ENCODE measurements at regions not wholly inside any gene's neighbourhood (a gene's known extent, or its start where the extent isn't known, plus 50 kb on each side); places are given as distances from the start of the nearest gene placed in this dataset.

GRCh38 chr5:8097146-8097545, 228.2 kb downstream of the MTRR start:
- H3K36me3 ChIP-seq (ENCODE audit: control insufficient read depth, insufficient read depth, low read length), result no peaks in the 10 kb centered on the region
- 90% methylated on average over 3 of the region's 3 CpGs for WGBS (ENCODE audit: insufficient coverage)
- H3K4me3 ChIP-seq (ENCODE audit: low read length), result no peak overlapping the region
- H3K4me3 Mint-ChIP-seq, result no peak overlapping the region
- ATAC-seq (no peak), DNase-seq (no peak)
- H3K36me3 Mint-ChIP-seq, result no peaks in the 10 kb centered on the region
- H3K4me1 Mint-ChIP-seq, result no peaks in the 10 kb centered on the region
- H3K27me3 ChIP-seq (ENCODE audit: control insufficient read depth, insufficient read depth, low read length), result no peaks in the 10 kb centered on the region
- TF ChIP-seq CTCF (IDR thresholded peaks at IDR 0.05), result no peak
- H3K27me3 Mint-ChIP-seq (ENCODE audit: low read depth in 2 of 2), result no peaks in the 10 kb centered on the region
- intact Hi-C loops (cut with micrococcal nuclease), result no loop called here
- H3K4me1 ChIP-seq (ENCODE audit: control insufficient read depth, insufficient read depth, low read length), result no peaks in the 10 kb centered on the region
- H3K27ac ChIP-seq (ENCODE audit: low read length), result no peak overlapping the region
- no peaks in the 10 kb centered on the region for H3K9me3 ChIP-seq (ENCODE audit: control insufficient read depth, insufficient read depth, low read length)
- no peak overlapping the region for H3K27ac Mint-ChIP-seq
- H3K9me3 Mint-ChIP-seq, result peaks cover 7 to 10% of the 10 kb centered on the region in 2 donors

- no peak overlapping the region for H3K27ac Mint-ChIP-seq
- Histone ChIP-seq H3K4me1 (ENCODE audit: control insufficient read depth, insufficient read depth, low read length) (no peaks in the 10 kb centered on the region), H3K9me3 (ENCODE audit: control insufficient read depth, insufficient read depth, low read length) (no peaks in the 10 kb centered on the region), H3K27me3 (ENCODE audit: control insufficient read depth, insufficient read depth, low read length) (no peaks in the 10 kb centered on the region), H3K4me3 (ENCODE audit: low read length) (no peak overlapping the region), H3K27ac (ENCODE audit: low read length) (no peak overlapping the region), H3K36me3 (ENCODE audit: control insufficient read depth, insufficient read depth, low read length) (no peaks in the 10 kb centered on the region)
- H3K27me3 Mint-ChIP-seq (ENCODE audit: low read depth in 2 of 2), result no peaks in the 10 kb centered on the region
- H3K4me1 Mint-ChIP-seq, result no peaks in the 10 kb centered on the region
- no peaks in the 10 kb centered on the region for H3K36me3 Mint-ChIP-seq
- no peak overlapping the region for H3K4me3 Mint-ChIP-seq
- WGBS (ENCODE audit: insufficient coverage), result 100% methylated on average over 1 of the region's 2 CpGs
- H3K9me3 Mint-ChIP-seq, result peaks cover 7 to 9% of the 10 kb centered on the region in 2 donors
- no peak for DNase-seq
- intact Hi-C loops (cut with micrococcal nuclease), result no loop called here
- ATAC-seq, result no peak
- no peak for TF ChIP-seq CTCF (IDR thresholded peaks at IDR 0.05)
Measured at GRCh38 chr5:8098081-8098480, 229.1 kb downstream of the MTRR start.

GRCh38 chr5:8102714-8103113, 233.8 kb downstream of the MTRR start:
- H3K9me3 Mint-ChIP-seq, result peaks cover 2 to 3% of the 10 kb centered on the region in 2 donors
- Histone ChIP-seq H3K4me1 (ENCODE audit: control insufficient read depth, insufficient read depth, low read length) (no peaks in the 10 kb centered on the region), H3K27ac (ENCODE audit: low read length) (no peak overlapping the region), H3K9me3 (ENCODE audit: control insufficient read depth, insufficient read depth, low read length) (no peaks in the 10 kb centered on the region), H3K36me3 (ENCODE audit: control insufficient read depth, insufficient read depth, low read length) (no peaks in the 10 kb centered on the region), H3K4me3 (ENCODE audit: low read length) (no peak overlapping the region), H3K27me3 (ENCODE audit: control insufficient read depth, insufficient read depth, low read length) (no peaks in the 10 kb centered on the region)
- H3K36me3 Mint-ChIP-seq, result no peaks in the 10 kb centered on the region
- no peak for TF ChIP-seq CTCF (IDR thresholded peaks at IDR 0.05)
- no peaks in the 10 kb centered on the region for H3K27me3 Mint-ChIP-seq (ENCODE audit: low read depth in 2 of 2)
- H3K4me1 Mint-ChIP-seq, result no peaks in the 10 kb centered on the region
- H3K4me3 Mint-ChIP-seq, result no peak overlapping the region
- no CpG with 5 or more reads among the region's 1 CpG for WGBS (ENCODE audit: insufficient coverage)
- no peak overlapping the region for H3K27ac Mint-ChIP-seq
- no peak for ATAC-seq
- intact Hi-C loops (cut with micrococcal nuclease), result no loop called here
- no peak for DNase-seq

- Mint-ChIP-seq H3K4me3 (no peak overlapping the region), H3K27me3 (ENCODE audit: low read depth in 2 of 2) (no peaks in the 10 kb centered on the region), H3K4me1 (no peaks in the 10 kb centered on the region), H3K9me3 (peaks cover 0 to 8% of the 10 kb centered on the region in 2 donors), H3K27ac (no peak overlapping the region), H3K36me3 (no peaks in the 10 kb centered on the region)
- Histone ChIP-seq H3K4me1 (ENCODE audit: control insufficient read depth, insufficient read depth, low read length) (no peaks in the 10 kb centered on the region), H3K9me3 (ENCODE audit: control insufficient read depth, insufficient read depth, low read length) (peaks cover 3% of the 10 kb centered on the region), H3K4me3 (ENCODE audit: low read length) (no peak overlapping the region), H3K27ac (ENCODE audit: low read length) (no peak overlapping the region), H3K36me3 (ENCODE audit: control insufficient read depth, insufficient read depth, low read length) (no peaks in the 10 kb centered on the region), H3K27me3 (ENCODE audit: control insufficient read depth, insufficient read depth, low read length) (no peaks in the 10 kb centered on the region)
- 85% methylated on average over 3 of the region's 3 CpGs for WGBS (ENCODE audit: insufficient coverage)
- intact Hi-C loops (cut with micrococcal nuclease), result no loop called here
- DNase-seq (no peak), ATAC-seq (no peak)
- no peak for TF ChIP-seq CTCF (IDR thresholded peaks at IDR 0.05)
Measured at GRCh38 chr5:8114597-8115266, 245.8 kb downstream of the MTRR start.

Measured in natural killer cell (primary cell).